ENCODE measurements at regions not wholly inside any gene's neighbourhood (a gene's known extent, or its start where the extent isn't known, plus 50 kb on each side); places are given as distances from the start of the nearest gene placed in this dataset.

- TF ChIP-seq, protein P1, sequence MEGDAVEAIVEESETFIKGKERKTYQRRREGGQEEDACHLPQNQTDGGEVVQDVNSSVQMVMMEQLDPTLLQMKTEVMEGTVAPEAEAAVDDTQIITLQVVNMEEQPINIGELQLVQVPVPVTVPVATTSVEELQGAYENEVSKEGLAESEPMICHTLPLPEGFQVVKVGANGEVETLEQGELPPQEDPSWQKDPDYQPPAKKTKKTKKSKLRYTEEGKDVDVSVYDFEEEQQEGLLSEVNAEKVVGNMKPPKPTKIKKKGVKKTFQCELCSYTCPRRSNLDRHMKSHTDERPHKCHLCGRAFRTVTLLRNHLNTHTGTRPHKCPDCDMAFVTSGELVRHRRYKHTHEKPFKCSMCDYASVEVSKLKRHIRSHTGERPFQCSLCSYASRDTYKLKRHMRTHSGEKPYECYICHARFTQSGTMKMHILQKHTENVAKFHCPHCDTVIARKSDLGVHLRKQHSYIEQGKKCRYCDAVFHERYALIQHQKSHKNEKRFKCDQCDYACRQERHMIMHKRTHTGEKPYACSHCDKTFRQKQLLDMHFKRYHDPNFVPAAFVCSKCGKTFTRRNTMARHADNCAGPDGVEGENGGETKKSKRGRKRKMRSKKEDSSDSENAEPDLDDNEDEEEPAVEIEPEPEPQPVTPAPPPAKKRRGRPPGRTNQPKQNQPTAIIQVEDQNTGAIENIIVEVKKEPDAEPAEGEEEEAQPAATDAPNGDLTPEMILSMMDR (conservative IDR thresholded peaks at IDR 0.05 in 1 of 2, IDR thresholded peaks at IDR 0.05 in 1 of 2; ENCODE audit: low read depth in 1 of 2, low read length in 2 of 2), result no peak
- no peak for TF ChIP-seq EZH2 (IDR thresholded peaks at IDR 0.05; ENCODE audit: low read length, missing control alignments)
Observed at GRCh38 chrX:137305404-137305803, 260.5 kb upstream of the ZIC3 start.
